IMR-90 (cell line): ENCODE measurements at regions not wholly inside any gene's neighbourhood (a gene's known extent, or its start where the extent isn't known, plus 50 kb on each side); places are given as distances from the start of the nearest gene placed in this dataset.

ENCODE experiments used
- ATAC-seq: fragments of 200-7000 bp; cut with Tn5 transposase; 2 replicates; pipeline ENCODE4 v1.9.1; 2020; ENCODE audit warnings: low read depth, mild to moderate bottlenecking, moderate library complexity
- BruUV-seq: library from RNA; stranded (reverse); fragments of 400-500 nt; replicated peaks from 2 replicates; lab custom pipeline; 2021; lab: Mats Ljungman, UMichigan
- CTCF ChIA-PET: fragments of 300-600 bp; formaldehyde crosslinking; extraction: SDS; loops from one replicate; lab custom pipeline; 2021; ENCODE audit warnings: antibody characterized with exemption; lab: Yijun Ruan, JAX
- POLR2A ChIA-PET: fragments of 300-600 bp; sonication (Branson Sonifier 250); formaldehyde crosslinking; loops from one replicate; lab custom pipeline; 2022; ENCODE audit warnings: antibody characterized with exemption; ENCODE audit not compliant: unreplicated experiment; lab: Charles Lee
- DNase-seq: peaks from one replicate; pipeline ENCODE4 v3.0.0; 2013
- H2AFZ ChIP-seq: replicated peaks from 2 replicates; pipeline ENCODE3; 2013; ENCODE audit warnings: low read length, mild to moderate bottlenecking; ENCODE audit not compliant: poor library complexity
- H2AK5ac ChIP-seq: 2 replicates; pipeline ENCODE4 v1.6.1; 2013; ENCODE audit warnings: low read depth, low read length, inconsistent platforms
- H2AK9ac ChIP-seq: replicated peaks from 2 replicates; pipeline ENCODE3; 2013; ENCODE audit warnings: mild to moderate bottlenecking, low read depth, low read length, moderate library complexity; ENCODE audit not compliant: poor library complexity
- H2BK120ac ChIP-seq: 2 replicates; pipeline ENCODE4 v1.6.1; 2013; ENCODE audit warnings: low read depth, low read length, inconsistent platforms
- H2BK15ac ChIP-seq: 3 replicates; pipeline ENCODE4 v1.6.1; 2013; ENCODE audit warnings: low read depth, low read length, inconsistent platforms
- H2BK20ac ChIP-seq: 2 replicates; pipeline ENCODE4 v1.6.1; 2013; ENCODE audit warnings: low read depth, mild to moderate bottlenecking, inconsistent platforms, low read length, moderate library complexity
- H2BK5ac ChIP-seq: 2 replicates; pipeline ENCODE4 v1.6.1; 2013; ENCODE audit warnings: mild to moderate bottlenecking, low read depth, low read length, inconsistent platforms; ENCODE audit not compliant: poor library complexity, severe bottlenecking
- H3K14ac ChIP-seq: replicated peaks from 2 replicates; pipeline ENCODE4 v1.6.1; 2013; ENCODE audit warnings: low read depth, low read length, inconsistent platforms
- H3K18ac ChIP-seq: 2 replicates; pipeline ENCODE4 v1.6.1; 2013; ENCODE audit warnings: low read depth, low read length, control low read depth
- H3K23ac ChIP-seq: 2 replicates; pipeline ENCODE4 v1.6.1; 2013; ENCODE audit warnings: low read depth, low read length, inconsistent platforms
- H3K27ac ChIP-seq: 2 replicates; pipeline ENCODE4 v1.5.1; 2013; ENCODE audit warnings: mild to moderate bottlenecking, control low read depth, low read length; ENCODE audit not compliant: insufficient read depth
- H3K27me3 ChIP-seq: 2 replicates; pipeline ENCODE4 v1.6.1; 2013; ENCODE audit warnings: low read length; ENCODE audit not compliant: control insufficient read depth, insufficient read depth
- H3K36me3 ChIP-seq: 2 replicates; pipeline ENCODE4 v1.6.1; 2013; ENCODE audit warnings: low read length, mixed read lengths; ENCODE audit not compliant: control insufficient read depth, insufficient read depth
- H3K4ac ChIP-seq: 2 replicates; pipeline ENCODE4 v1.6.1; 2013; ENCODE audit warnings: low read depth, low read length, inconsistent platforms
- H3K4me1 ChIP-seq: 2 replicates; pipeline ENCODE4 v1.6.1; 2013; ENCODE audit warnings: low read length, mixed read lengths; ENCODE audit not compliant: control insufficient read depth, insufficient read depth
- H3K4me2 ChIP-seq: 2 replicates; pipeline ENCODE4 v1.6.1; 2013; ENCODE audit warnings: low read depth, mild to moderate bottlenecking, control low read depth, low read length, moderate library complexity
- H3K4me3 ChIP-seq: 2 replicates; pipeline ENCODE4 v1.5.1; 2013; ENCODE audit warnings: low read depth, mild to moderate bottlenecking, control low read depth, low read length, moderate library complexity; ENCODE audit not compliant: insufficient read depth
- H3K56ac ChIP-seq: 2 replicates; pipeline ENCODE4 v1.6.1; 2013; ENCODE audit warnings: low read length, inconsistent platforms; ENCODE audit not compliant: insufficient read depth; ENCODE audit errors: extremely low read depth
- H3K79me1 ChIP-seq, 2 experiments: 2 replicates each; pipeline ENCODE4 v1.6.1; 2013; ENCODE audit warnings: low read length in 2 of 2, inconsistent platforms in 1 of 2, low read depth in 1 of 2
- H3K9ac ChIP-seq: 2 replicates; pipeline ENCODE4 v1.6.1; 2013; ENCODE audit warnings: low read depth, low read length, control low read depth
- H3K9me1 ChIP-seq: 2 replicates; pipeline ENCODE4 v1.6.1; 2013; ENCODE audit warnings: low read length, inconsistent platforms; ENCODE audit not compliant: insufficient read depth
- H3K9me3 ChIP-seq: 2 replicates; pipeline ENCODE4 v1.6.1; 2013; ENCODE audit warnings: low read length; ENCODE audit not compliant: control insufficient read depth, insufficient read depth
- H4K20me1 ChIP-seq: 2 replicates; pipeline ENCODE4 v1.6.1; 2013; ENCODE audit warnings: low read length, inconsistent platforms; ENCODE audit not compliant: insufficient read depth
- H4K5ac ChIP-seq: 2 replicates; pipeline ENCODE4 v1.6.1; 2013; ENCODE audit warnings: mild to moderate bottlenecking, low read depth, low read length, control low read depth
- H4K8ac ChIP-seq, 2 experiments: 2 replicates each; pipeline ENCODE4 v1.6.1; 2013; ENCODE audit warnings: low read depth in 2 of 2, low read length in 2 of 2, control low read depth in 1 of 2, inconsistent platforms in 1 of 2
- H4K91ac ChIP-seq: 2 replicates; pipeline ENCODE4 v1.6.1; 2013; ENCODE audit warnings: low read depth, low read length, inconsistent platforms; ENCODE audit not compliant: insufficient read depth
- BHLHE40 ChIP-seq: fragments of 150-350 bp; IDR thresholded peaks from 2 replicates; pipeline ENCODE4 v1.6.1; 2016; ENCODE audit warnings: mild to moderate bottlenecking, low read depth, low read length
- CEBPB ChIP-seq: IDR thresholded peaks from 2 replicates; pipeline ENCODE4 v1.6.1; 2012; ENCODE audit warnings: low read depth, low read length, improper control_type of control experiment
- CHD1 ChIP-seq: IDR thresholded peaks from 2 replicates; pipeline ENCODE4 v1.6.1; 2012; ENCODE audit warnings: low read depth, low read length, improper control_type of control experiment
- ELK1 ChIP-seq: fragments of 150-350 bp; IDR thresholded peaks from 2 replicates; pipeline ENCODE4 v1.6.1; 2016; ENCODE audit warnings: low read depth, mild to moderate bottlenecking, low read length, moderate library complexity, borderline replicate concordance
- FOS ChIP-seq: fragments of 150-350 bp; IDR thresholded peaks from 2 replicates; pipeline ENCODE4 v1.6.1; 2016; ENCODE audit warnings: low read depth, low read length
- MAFK ChIP-seq: IDR thresholded peaks from 2 replicates; pipeline ENCODE4 v1.6.1; 2012; ENCODE audit warnings: low read depth, low read length, improper control_type of control experiment
- MAZ ChIP-seq: IDR thresholded peaks from 2 replicates; pipeline ENCODE4 v1.6.1; 2012; ENCODE audit warnings: low read depth, mild to moderate bottlenecking, low read length, improper control_type of control experiment, moderate library complexity, borderline replicate concordance
- MXI1 ChIP-seq: IDR thresholded peaks from 2 replicates; pipeline ENCODE4 v1.6.1; 2012; ENCODE audit warnings: low read depth, mild to moderate bottlenecking, low read length, moderate library complexity, borderline replicate concordance
- NFE2L2 ChIP-seq: fragments of 150-350 bp; IDR thresholded peaks from 2 replicates; pipeline ENCODE4 v1.6.1; 2016; ENCODE audit warnings: low read depth, mild to moderate bottlenecking, low read length
- POLR2A ChIP-seq: IDR thresholded peaks from 2 replicates; pipeline ENCODE4 v1.6.1; 2012; ENCODE audit warnings: mild to moderate bottlenecking, low read depth, low read length
- RAD21 ChIP-seq: IDR thresholded peaks from 2 replicates; pipeline ENCODE4 v1.6.1; 2012; ENCODE audit warnings: low read length, improper control_type of control experiment
- RCOR1 ChIP-seq: IDR thresholded peaks from 2 replicates; pipeline ENCODE4 v1.6.1; 2012; ENCODE audit warnings: mild to moderate bottlenecking, low read length, improper control_type of control experiment; ENCODE audit not compliant: insufficient replicate concordance
- RFX5 ChIP-seq: IDR thresholded peaks from 2 replicates; pipeline ENCODE4 v1.8.0; 2012; ENCODE audit warnings: low read depth, mild to moderate bottlenecking, low read length, moderate library complexity
- SMC3 ChIP-seq: fragments of 150-350 bp; IDR thresholded peaks from 2 replicates; pipeline ENCODE4 v1.6.1; 2016; ENCODE audit warnings: low read depth, mild to moderate bottlenecking, antibody characterized with exemption, low read length, moderate library complexity
- USF2 ChIP-seq: fragments of 150-350 bp; IDR thresholded peaks from 2 replicates; pipeline ENCODE4 v1.6.1; 2017; ENCODE audit warnings: mild to moderate bottlenecking, antibody characterized with exemption, low read length, low read depth
- WGBS, 2 experiments: methylation state at CpG; one replicate each; pipeline versions ENCODE4 v1.1.5 to v1.1.7; 2013; ENCODE audit warnings: missing lambda C conversion rate in 2 of 2; ENCODE audit not compliant: insufficient read length in 1 of 2; ENCODE audit errors: extremely low coverage in 2 of 2; 5-methylcytosine and 5-hydroxymethylcytosine counted together
- dilution Hi-C: fragments of 300-500 bp; cut with HindIII; formaldehyde crosslinking; loops from one replicate; pipeline ENCODE4 v1.14.3; 2018; ENCODE audit warnings: low sequenced_read_pairs; ENCODE audit not compliant: unreplicated experiment
- in situ Hi-C: fragments of 300-500 bp; cut with MboI; formaldehyde crosslinking; loops from 3 replicates; pipeline ENCODE4 v1.14.3; 2019; ENCODE audit warnings: low sequenced_read_pairs, inconsistent platforms, mixed read lengths
- intact Hi-C: fragments of 100-400 bp; cut with micrococcal nuclease; formaldehyde crosslinking; loops from 2 replicates; pipeline ENCODE4 v1.10.0; 2022

- TF ChIP-seq RCOR1 (no peak), POLR2A (no peak), ELK1 (no peak), MAZ (no peak)
Observed at GRCh38 chr12:123058980-123059379, 78.5 kb downstream of the ARL6IP4 start (continued).

GRCh38 chr12:123058481-123058880 lies 78.0 kb downstream of the ARL6IP4 start:
- peaks cover 0 to 32% of the 10 kb centered on the region in 2 experiments; a peak in 2 of 4 replicates for H3K79me1 ChIP-seq
- TF ChIP-seq CEBPB (no peak), MAFK (no peak), MXI1 (no peak), RCOR1 (no peak), ELK1 (no peak), CHD1 (no peak), POLR2A (no peak), SMC3 (no peak), RFX5 (no peak), NFE2L2 (no peak), MAZ (no peak), FOS (no peak), RAD21 (no peak), BHLHE40 (no peak), USF2 (no peak)
- no peak overlapping the region for H3K56ac ChIP-seq
- H4K91ac ChIP-seq, result no peak overlapping the region
- H3K27me3 ChIP-seq, result no peaks in the 10 kb centered on the region
- BruUV-seq, result no TSS peak
- no peak overlapping the region for H4K8ac ChIP-seq
- DNase-seq, result no peak
- no peak overlapping the region for H3K9ac ChIP-seq
- H2BK20ac ChIP-seq, result no peak overlapping the region
- H2AFZ ChIP-seq, result no peak overlapping the region
- WGBS, 2 experiments, result 93% methylated on average over 4 of the region's 6 CpGs; no CpG with 5 or more reads in 1 of the 2 experiments
- H2BK15ac ChIP-seq, result no peak overlapping the region
- intact Hi-C loops (no loop called here), dilution Hi-C loops (no loop called here), in situ Hi-C loops (no loop called here)
- no peaks in the 10 kb centered on the region for H3K9me3 ChIP-seq
- no peak overlapping the region for H3K23ac ChIP-seq
- no peak overlapping the region for H2BK120ac ChIP-seq
- H3K14ac ChIP-seq, result no peak overlapping the region
- H3K4me3 ChIP-seq, result no peak overlapping the region
- H3K27ac ChIP-seq, result no peak overlapping the region
- no peak overlapping the region for H2AK5ac ChIP-seq
- H2BK5ac ChIP-seq, result no peak overlapping the region
- H4K5ac ChIP-seq, result no peak overlapping the region
- ChIA-PET CTCF (interaction anchor here (0.9 to 1.6 kb wide), 2 partner anchors 16 to 180 kb away, joined by 3 to 4 read pairs; no protein-coding TSS in a partner anchor), POLR2A (no interaction called here)
- H3K36me3 ChIP-seq, result no peaks in the 10 kb centered on the region
- no peak for ATAC-seq
- no peak overlapping the region for H3K18ac ChIP-seq
- no peak overlapping the region for H3K4me2 ChIP-seq
- H3K9me1 ChIP-seq, result peaks cover 37% of the 10 kb centered on the region
- H2AK9ac ChIP-seq, result no peak overlapping the region
- H3K4me1 ChIP-seq, result peaks cover 26% of the 10 kb centered on the region
- peaks cover 30% of the 10 kb centered on the region; the same call in 1 of the 2 replicates for H4K20me1 ChIP-seq
- H3K4ac ChIP-seq, result no peak overlapping the region; the same call in 1 of the 2 replicates
